Fibroblast of skin of right quadriceps (primary cell): ENCODE measurements at regions not wholly inside any gene's neighbourhood (a gene's known extent, or its start where the extent isn't known, plus 50 kb on each side); places are given as distances from the start of the nearest gene placed in this dataset.
"Not testable (repeated sequence)": the region's sequence is repeated elsewhere in the genome, so short reads cannot be mapped to it uniquely, and the experiment has no call there.

Experiments
- DNase-seq: peaks from one replicate; pipeline ENCODE4 v3.0.0-alpha.2; 2013

GRCh38 chr10:85045046-85045445, 716.7 kb downstream of the CCSER2 start:
- no peak for DNase-seq

GRCh38 chr10:85047170-85047834, 718.9 kb downstream of the CCSER2 start:
- no peak for DNase-seq

- DNase-seq, result no peak
Observed at GRCh38 chr10:85047979-85048378, 719.6 kb downstream of the CCSER2 start.

- no peak for DNase-seq
Observed at GRCh38 chr10:85048644-85049043, 720.3 kb downstream of the CCSER2 start.

GRCh38 chr10:85060944-85061343, 732.6 kb downstream of the CCSER2 start:
- DNase-seq, result no peak

- no peak for DNase-seq
Observed at GRCh38 chr10:85061401-85061800, 733.0 kb downstream of the CCSER2 start.

- DNase-seq, result no peak
Observed at GRCh38 chr10:85067955-85068354, 739.6 kb downstream of the CCSER2 start.

GRCh38 chr10:85080934-85081333, 752.5 kb downstream of the CCSER2 start:
- DNase-seq, result no peak

GRCh38 chr10:85098835-85099521, 770.6 kb downstream of the CCSER2 start:
- DNase-seq, result no peak

GRCh38 chr10:85100495-85100894, 772.1 kb downstream of the CCSER2 start:
- DNase-seq, result no peak

- no peak for DNase-seq
Observed at GRCh38 chr10:85105614-85106255, 777.3 kb downstream of the CCSER2 start.

GRCh38 chr10:85111271-85111670, 782.9 kb downstream of the CCSER2 start:
- DNase-seq, result no peak

- DNase-seq, result no peak
Observed at GRCh38 chr10:85124603-85125051, 796.2 kb downstream of the CCSER2 start.

- no peak for DNase-seq
Observed at GRCh38 chr10:85137253-85137652, 808.9 kb downstream of the CCSER2 start.

GRCh38 chr10:85138046-85138445, 809.7 kb downstream of the CCSER2 start:
- DNase-seq, result no peak

- no peak for DNase-seq
Observed at GRCh38 chr10:85139124-85139523, 810.7 kb downstream of the CCSER2 start.

- not testable (repeated sequence) for DNase-seq
Observed at GRCh38 chr10:85141520-85141919, 813.1 kb downstream of the CCSER2 start.

- no peak for DNase-seq
Observed at GRCh38 chr10:85145966-85146365, 817.6 kb downstream of the CCSER2 start.

GRCh38 chr10:85147346-85148250, 819.2 kb downstream of the CCSER2 start:
- no peak for DNase-seq

- no peak for DNase-seq
Observed at GRCh38 chr10:85148693-85149640, 820.6 kb downstream of the CCSER2 start.

GRCh38 chr10:85149766-85150165, 821.4 kb downstream of the CCSER2 start:
- DNase-seq, result no peak

GRCh38 chr10:85151506-85151905, 823.1 kb downstream of the CCSER2 start:
- no peak for DNase-seq
